ENCODE measurements at regions not wholly inside any gene's neighbourhood (a gene's known extent, or its start where the extent isn't known, plus 50 kb on each side); places are given as distances from the start of the nearest gene placed in this dataset.

DNA sequence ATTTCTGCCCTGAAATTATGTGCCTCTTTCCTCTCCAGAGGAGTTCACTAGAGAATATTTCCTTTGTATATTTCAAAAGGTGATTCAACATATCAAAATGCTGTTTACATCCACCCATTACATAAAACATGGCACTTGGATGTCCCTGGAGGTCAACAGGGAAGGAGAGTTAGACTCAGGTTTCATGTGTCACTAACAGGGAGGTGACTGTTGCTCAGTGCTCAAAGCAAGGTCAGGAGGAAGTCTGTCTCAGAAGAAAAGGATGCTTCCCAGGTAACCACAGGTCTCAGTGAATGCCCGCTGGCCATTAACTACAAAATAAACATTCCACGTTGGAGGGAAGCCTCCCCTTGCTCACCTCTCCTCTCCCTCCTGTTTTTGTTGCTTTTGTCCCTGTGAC is 198.6 kb downstream of the AXIN2 start:
- Histone ChIP-seq H3K27ac (ENCODE audit: insufficient read depth, low read length) (no peak overlapping the region), H3K4me3 (ENCODE audit: insufficient read depth, low read depth, low read length) (no peak overlapping the region), H3K14ac (replicated peaks; ENCODE audit: low read depth, low read length) (no peak overlapping the region), H3K9ac (ENCODE audit: low read depth, low read length) (no peak overlapping the region), H3K4me2 (ENCODE audit: low read depth, low read length) (no peak overlapping the region), H2BK120ac (ENCODE audit: low read depth, low read length) (no peak overlapping the region), H4K91ac (ENCODE audit: insufficient read depth, low read depth, low read length) (no peak overlapping the region), H3K79me1 (ENCODE audit: low read depth in 1 of 2, low read length in 2 of 2) (no peaks in the 10 kb centered on the region), H3K4ac (ENCODE audit: low read depth, low read length) (no peak overlapping the region), H2AK9ac (replicated peaks; ENCODE audit: low read depth, low read length, poor library complexity) (no peak overlapping the region), H3K9me3 (ENCODE audit: control insufficient read depth, insufficient read depth, low read length) (no peaks in the 10 kb centered on the region), H4K20me1 (ENCODE audit: insufficient read depth, low read length) (no peaks in the 10 kb centered on the region), H4K8ac (ENCODE audit: low read depth in 2 of 2, low read length in 2 of 2) (no peak overlapping the region), H3K36me3 (ENCODE audit: control insufficient read depth, insufficient read depth, low read length) (no peaks in the 10 kb centered on the region), H3K18ac (ENCODE audit: low read depth, low read length) (no peak overlapping the region), H2BK20ac (ENCODE audit: low read depth, low read length) (no peak overlapping the region), H3K23ac (ENCODE audit: low read depth, low read length) (0 out of 2 replicates have a peak overlapping the region, but pooled peaks have one; percentile 7), H2BK5ac (ENCODE audit: low read depth, low read length, poor library complexity, severe bottlenecking) (no peak overlapping the region), H2AK5ac (ENCODE audit: low read depth, low read length) (no peak overlapping the region), H3K27me3 (ENCODE audit: control insufficient read depth, insufficient read depth, low read length) (peaks cover 9% of the 10 kb centered on the region), H2BK15ac (ENCODE audit: low read depth, low read length) (no peak overlapping the region), H2AFZ (replicated peaks; ENCODE audit: low read length, poor library complexity) (no peak overlapping the region), H3K9me1 (ENCODE audit: insufficient read depth, low read length) (0 out of 2 replicates have a peak, but pooled peaks cover 4% of the 10 kb centered on the region), H3K4me1 (ENCODE audit: control insufficient read depth, insufficient read depth, low read length) (no peaks in the 10 kb centered on the region; the same call in 1 of the 2 replicates), H4K5ac (ENCODE audit: low read depth, low read length) (no peak overlapping the region), H3K56ac (ENCODE audit: extremely low read depth, insufficient read depth, low read length) (no peak overlapping the region)
- intact Hi-C loops (cut with micrococcal nuclease) (no loop called here), dilution Hi-C loops (cut with HindIII; ENCODE audit: low sequenced_read_pairs, unreplicated experiment) (no loop called here), in situ Hi-C loops (cut with MboI; ENCODE audit: low sequenced_read_pairs) (no loop called here)
- BruUV-seq (replicated peaks) = no TSS peak
- no CpG with 5 or more reads among the region's 2 CpGs for WGBS, 2 experiments (ENCODE audit: extremely low coverage in 2 of 2, insufficient read length in 1 of 2)
- ChIA-PET POLR2A (ENCODE audit: unreplicated experiment) (no interaction called here), CTCF (no interaction called here)
- no peak for ATAC-seq (ENCODE audit: low read depth)
- TF ChIP-seq MAFK (IDR thresholded peaks at IDR 0.05; ENCODE audit: low read depth, low read length) (no peak), RAD21 (IDR thresholded peaks at IDR 0.05; ENCODE audit: low read length) (no peak), RFX5 (IDR thresholded peaks at IDR 0.05; ENCODE audit: low read depth, low read length) (no peak), BHLHE40 (IDR thresholded peaks at IDR 0.05; ENCODE audit: low read depth, low read length) (no peak), MAZ (IDR thresholded peaks at IDR 0.05; ENCODE audit: borderline replicate concordance, low read depth, low read length) (no peak), FOS (IDR thresholded peaks at IDR 0.05; ENCODE audit: low read depth, low read length) (no peak), SMC3 (IDR thresholded peaks at IDR 0.05; ENCODE audit: low read depth, low read length) (no peak), MXI1 (IDR thresholded peaks at IDR 0.05; ENCODE audit: borderline replicate concordance, low read depth, low read length) (no peak), POLR2A (IDR thresholded peaks at IDR 0.05; ENCODE audit: low read depth, low read length) (no peak), CEBPB (IDR thresholded peaks at IDR 0.05; ENCODE audit: low read depth, low read length) (no peak), NFE2L2 (IDR thresholded peaks at IDR 0.05; ENCODE audit: low read depth, low read length) (no peak), RCOR1 (IDR thresholded peaks at IDR 0.05; ENCODE audit: insufficient replicate concordance, low read length) (no peak), CHD1 (IDR thresholded peaks at IDR 0.05; ENCODE audit: low read depth, low read length) (no peak)
- TF ChIP-seq, protein P1, sequence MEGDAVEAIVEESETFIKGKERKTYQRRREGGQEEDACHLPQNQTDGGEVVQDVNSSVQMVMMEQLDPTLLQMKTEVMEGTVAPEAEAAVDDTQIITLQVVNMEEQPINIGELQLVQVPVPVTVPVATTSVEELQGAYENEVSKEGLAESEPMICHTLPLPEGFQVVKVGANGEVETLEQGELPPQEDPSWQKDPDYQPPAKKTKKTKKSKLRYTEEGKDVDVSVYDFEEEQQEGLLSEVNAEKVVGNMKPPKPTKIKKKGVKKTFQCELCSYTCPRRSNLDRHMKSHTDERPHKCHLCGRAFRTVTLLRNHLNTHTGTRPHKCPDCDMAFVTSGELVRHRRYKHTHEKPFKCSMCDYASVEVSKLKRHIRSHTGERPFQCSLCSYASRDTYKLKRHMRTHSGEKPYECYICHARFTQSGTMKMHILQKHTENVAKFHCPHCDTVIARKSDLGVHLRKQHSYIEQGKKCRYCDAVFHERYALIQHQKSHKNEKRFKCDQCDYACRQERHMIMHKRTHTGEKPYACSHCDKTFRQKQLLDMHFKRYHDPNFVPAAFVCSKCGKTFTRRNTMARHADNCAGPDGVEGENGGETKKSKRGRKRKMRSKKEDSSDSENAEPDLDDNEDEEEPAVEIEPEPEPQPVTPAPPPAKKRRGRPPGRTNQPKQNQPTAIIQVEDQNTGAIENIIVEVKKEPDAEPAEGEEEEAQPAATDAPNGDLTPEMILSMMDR (conservative IDR thresholded peaks at IDR 0.05; ENCODE audit: low read depth, low read length) = no peak
- TF ChIP-seq, protein P2, sequence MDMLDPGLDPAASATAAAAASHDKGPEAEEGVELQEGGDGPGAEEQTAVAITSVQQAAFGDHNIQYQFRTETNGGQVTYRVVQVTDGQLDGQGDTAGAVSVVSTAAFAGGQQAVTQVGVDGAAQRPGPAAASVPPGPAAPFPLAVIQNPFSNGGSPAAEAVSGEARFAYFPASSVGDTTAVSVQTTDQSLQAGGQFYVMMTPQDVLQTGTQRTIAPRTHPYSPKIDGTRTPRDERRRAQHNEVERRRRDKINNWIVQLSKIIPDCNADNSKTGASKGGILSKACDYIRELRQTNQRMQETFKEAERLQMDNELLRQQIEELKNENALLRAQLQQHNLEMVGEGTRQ (IDR thresholded peaks at IDR 0.05; ENCODE audit: low read depth, low read length) = no peak
- TF ChIP-seq, protein P3, sequence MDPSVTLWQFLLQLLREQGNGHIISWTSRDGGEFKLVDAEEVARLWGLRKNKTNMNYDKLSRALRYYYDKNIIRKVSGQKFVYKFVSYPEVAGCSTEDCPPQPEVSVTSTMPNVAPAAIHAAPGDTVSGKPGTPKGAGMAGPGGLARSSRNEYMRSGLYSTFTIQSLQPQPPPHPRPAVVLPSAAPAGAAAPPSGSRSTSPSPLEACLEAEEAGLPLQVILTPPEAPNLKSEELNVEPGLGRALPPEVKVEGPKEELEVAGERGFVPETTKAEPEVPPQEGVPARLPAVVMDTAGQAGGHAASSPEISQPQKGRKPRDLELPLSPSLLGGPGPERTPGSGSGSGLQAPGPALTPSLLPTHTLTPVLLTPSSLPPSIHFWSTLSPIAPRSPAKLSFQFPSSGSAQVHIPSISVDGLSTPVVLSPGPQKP (IDR thresholded peaks at IDR 0.05; ENCODE audit: borderline replicate concordance, low read depth, low read length) = no peak
- DNase-seq = peak; percentile 17

Data from IMR-90 (cell line).